ENCODE measurements at regions not wholly inside any gene's neighbourhood (a gene's known extent, or its start where the extent isn't known, plus 50 kb on each side); places are given as distances from the start of the nearest gene placed in this dataset.

DNA sequence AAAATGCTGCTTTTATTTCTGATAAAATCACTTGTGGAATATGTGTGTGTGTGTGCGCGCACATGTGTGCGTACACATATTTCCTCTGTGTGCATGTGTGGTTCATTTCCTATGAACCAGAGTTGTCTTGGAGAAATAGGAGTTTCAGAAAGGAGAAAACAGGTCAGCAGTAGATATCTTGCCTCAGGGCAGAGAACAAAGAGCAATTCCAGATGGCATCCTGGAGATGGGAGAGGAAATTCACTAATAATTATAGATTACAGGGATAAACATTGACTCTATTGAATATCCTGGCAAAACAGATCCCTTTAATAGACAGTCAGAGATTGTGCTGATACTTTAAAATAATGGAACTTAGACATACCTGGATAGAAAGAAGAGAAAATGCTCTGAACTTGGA lies 298.0 kb downstream of the TRIB2 start:
- no peak for DNase-seq (ENCODE audit: low read depth)

DNA sequence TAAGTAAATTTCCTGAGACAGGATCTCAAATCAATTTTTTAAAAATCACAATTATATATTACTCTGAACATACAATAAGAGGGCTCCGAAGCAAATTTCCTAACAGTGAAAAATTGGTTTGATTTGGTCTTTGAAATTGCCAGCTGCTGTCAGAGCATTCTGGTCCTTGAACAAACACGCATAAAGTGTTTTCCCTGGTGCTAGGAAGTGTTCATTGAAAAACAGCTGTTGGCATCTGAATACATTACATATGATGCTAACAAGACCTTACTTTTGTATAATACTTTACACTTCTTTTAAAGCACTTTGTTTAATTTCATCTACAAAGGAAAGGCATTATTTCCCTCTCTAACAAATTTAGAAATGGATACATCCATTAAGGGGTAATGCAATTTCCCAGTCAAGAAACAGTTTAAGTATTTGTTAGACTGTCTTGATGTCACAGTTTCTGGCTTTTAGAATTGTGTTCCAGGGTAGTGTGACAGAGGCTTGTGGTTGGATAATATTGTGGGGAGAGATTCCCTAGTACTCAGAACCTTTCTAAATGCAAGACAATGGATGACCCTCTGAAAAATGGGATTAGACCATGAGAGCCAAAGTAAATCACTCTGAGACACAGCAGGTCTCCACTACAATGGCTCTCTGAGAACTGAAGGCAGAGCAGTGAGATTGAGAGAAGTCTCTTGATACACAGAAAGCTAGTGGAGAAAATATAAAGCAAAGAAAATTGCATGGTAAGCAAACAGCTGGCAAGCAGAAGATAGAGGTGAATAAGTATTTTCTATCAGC lies 299.0 kb downstream of the TRIB2 start:
- DNase-seq (ENCODE audit: low read depth), result no peak

DNA sequence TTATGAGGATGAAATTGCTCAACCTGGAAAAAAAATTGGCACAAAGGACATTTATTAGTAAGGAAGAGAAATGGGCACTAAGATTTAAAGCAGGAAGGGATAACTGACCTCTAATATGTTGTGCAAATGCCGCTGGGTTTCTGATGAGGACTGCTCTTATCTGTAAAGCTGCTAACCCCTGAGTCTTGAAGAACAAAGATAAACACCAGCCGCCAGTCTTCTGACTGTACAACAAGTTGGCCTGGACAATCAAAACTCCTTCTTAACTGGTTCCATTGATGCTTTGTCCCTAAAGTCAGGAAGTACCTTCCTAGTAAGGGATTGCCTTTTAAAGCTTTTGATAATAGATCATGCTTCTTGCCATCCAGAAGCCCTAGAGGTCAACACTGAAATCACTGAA lies 301.8 kb downstream of the TRIB2 start:
- DNase-seq (ENCODE audit: low read depth), result no peak

DNA sequence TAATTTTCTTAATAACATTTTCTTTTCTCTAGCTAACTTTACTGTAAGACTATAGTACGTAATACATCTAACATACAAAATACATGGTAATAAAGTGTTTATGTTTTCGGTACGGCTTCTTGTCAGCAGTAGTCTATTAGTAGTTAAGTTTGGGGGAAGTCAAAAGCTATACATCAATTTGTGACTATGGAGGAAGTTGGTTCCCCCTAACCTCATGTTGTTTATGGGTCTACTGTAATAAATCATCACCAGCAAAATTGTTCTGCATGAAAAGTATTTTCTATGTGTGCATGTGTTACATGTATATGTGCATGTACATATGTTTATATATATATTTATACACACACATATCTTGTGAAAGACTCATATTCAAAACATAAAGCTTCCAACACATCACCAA lies 303.0 kb downstream of the TRIB2 start:
- DNase-seq (ENCODE audit: low read depth), result no peak

DNA sequence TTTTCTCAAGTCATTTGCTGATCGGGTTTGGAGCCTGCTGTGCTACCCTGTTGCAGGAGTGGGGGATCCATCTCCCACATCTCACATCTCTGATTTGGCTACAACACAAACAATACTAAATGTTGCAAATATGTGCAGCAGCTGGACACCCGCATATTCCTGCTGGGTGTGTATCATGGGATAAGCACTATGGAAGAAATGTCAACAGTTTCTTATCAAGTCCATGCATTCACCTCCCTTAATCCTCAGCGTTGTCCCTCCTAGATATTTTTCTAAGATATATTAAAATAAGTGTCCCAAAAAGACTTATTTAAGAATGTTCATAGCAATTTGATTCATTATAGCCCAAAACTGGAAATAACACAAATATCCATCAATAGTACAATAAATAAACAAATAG lies 303.7 kb downstream of the TRIB2 start:
- DNase-seq (ENCODE audit: low read depth), result no peak

DNA sequence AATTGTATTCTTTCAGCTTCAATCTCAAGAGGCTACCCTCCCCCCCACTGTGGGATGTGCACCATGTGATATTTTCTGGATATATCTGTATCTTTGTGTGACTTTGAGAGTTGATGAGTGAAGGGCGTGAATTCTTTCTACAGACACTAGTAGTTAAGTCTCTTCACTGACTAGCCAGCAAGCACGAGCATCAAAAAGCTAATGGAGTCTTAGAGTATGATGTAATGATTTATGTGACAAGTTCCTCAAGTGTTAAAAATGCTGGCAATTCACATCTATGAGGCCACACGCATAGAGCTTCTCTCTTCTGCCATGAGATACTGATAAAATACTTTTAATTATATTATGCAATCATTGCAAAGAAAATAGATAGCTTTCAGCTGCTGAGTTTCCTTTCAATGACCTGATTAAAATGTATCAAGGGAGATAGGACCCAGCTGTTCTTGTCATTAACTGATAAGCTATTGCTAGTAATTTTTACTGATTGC lies 304.8 kb downstream of the TRIB2 start:
- no peak for DNase-seq (ENCODE audit: low read depth)

DNA sequence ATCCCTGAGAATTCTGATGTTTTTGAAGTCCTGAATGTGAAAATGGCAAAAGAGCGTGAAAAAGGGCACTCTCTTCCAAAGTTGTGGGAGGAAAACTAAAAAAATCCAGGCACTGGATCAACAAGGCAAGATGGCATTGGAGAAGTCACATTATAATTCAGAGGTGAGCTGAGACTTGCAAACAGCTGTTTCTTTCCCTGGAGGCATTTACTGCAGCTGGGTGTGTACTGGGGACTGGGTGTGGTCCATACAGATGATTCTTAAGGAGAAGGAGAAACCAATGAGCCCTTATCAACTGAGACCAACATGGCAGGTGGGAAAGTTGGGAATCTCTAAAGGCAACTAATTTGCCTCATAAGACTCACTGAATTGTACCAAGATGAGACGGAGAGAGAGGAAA lies 313.9 kb downstream of the TRIB2 start:
- no peak for DNase-seq (ENCODE audit: low read depth)

DNA sequence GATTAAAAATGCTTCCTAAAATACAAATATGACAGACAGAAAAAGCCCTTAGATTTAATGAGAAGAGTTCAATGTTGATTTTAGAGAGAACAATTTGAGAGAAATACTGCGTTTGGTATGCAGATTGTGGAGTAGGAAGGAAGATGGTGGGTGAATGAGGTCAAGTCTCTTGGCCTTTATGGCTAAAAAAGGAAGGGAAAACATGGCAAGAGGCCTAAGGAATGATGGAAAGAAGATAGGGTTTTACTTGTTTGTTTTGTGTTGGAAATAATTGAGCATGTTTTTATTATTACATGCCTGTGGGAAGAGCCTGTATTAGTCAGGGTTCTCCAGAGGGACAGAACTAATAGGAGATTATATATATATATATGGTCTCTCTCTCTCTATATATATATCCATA lies 318.1 kb downstream of the TRIB2 start:
- peak; percentile 81 for DNase-seq (ENCODE audit: low read depth)

DNA sequence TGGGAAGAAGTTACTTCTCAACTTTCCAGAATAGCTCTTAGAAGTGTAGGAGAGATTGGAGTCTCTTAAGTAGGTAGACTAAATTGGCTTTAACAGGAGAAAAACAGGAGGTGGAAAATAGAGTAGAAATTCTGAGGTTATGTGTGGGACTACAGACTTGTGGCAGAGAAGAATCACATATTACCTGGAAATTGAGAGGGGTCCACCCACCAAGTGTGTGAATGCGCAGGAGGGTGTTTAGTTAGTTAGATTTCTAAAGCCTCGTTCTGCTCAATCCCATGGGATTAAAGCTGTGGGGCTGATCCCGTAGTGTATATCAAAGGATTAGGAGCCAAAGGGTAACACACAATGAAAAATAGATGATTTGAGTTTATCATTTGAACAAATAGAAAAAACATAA lies 319.1 kb downstream of the TRIB2 start:
- DNase-seq (ENCODE audit: low read depth), result no peak

DNA sequence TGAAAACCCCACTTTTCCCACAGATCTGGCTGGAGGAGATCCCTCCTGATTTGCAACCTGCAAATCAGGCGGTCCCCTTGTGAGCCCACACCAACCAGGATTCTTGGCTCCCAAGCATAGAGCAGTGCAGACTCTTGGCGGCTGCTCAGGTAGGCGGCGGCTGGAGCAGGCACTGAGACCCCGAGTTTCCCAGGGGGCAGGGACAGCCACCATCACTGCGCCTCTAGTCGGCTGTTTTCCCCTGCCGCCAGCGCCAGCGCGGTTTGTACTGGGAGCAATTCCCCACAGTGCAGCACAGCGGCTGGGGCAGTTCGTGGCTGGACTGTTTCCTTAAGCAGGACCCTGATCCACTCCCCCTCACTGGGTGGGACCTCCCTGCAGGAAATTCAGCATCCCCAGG lies 323.3 kb downstream of the TRIB2 start:
- DNase-seq (ENCODE audit: low read depth), result no peak

DNA sequence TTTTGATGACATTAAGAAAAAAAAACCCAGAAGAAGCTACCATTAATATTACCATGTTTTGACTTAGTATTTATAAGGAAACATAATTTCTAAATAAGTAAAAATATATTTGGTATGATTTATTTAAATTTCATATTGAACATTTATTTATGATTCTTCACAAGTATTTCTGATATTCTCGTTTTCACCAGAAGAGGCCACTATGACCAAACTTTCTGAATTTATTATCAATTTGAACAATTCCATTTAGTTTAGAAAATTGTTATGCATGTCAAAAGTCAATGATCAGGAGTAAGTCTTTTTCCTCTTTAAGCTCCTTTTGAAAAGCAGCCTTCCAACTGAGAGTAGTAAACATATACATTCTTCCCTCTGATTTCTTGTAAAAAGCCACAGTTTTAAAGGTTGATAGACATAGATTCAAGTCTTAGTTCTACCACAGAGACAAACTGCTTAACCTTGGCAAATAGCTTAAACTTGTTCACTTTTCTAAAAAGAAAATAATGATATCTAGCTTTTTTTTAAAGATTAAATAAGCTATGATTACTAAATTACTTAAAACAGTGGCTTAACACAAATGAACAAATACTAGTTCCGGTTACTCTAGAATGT lies 329.9 kb downstream of the TRIB2 start:
- peak; percentile 10 for DNase-seq (ENCODE audit: low read depth)

DNA sequence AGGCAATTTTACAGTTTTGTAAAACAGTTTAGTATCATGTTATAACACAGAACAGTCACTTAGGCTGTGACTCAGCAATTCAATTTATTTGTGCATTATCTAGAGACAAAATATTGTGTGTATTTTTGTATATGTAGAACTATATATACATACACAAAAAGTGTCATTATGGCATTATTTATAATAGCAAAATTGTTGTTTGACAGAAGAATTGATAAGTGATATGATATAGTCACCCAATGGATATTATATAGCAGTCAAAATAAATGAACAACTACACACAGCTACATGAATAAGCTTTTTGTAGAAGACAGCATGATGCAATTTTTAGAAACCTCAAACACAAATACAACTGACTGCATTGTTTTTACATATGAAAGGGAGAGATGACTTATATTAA lies 334.0 kb downstream of the TRIB2 start:
- peak; percentile 3 for DNase-seq (ENCODE audit: low read depth)

DNA sequence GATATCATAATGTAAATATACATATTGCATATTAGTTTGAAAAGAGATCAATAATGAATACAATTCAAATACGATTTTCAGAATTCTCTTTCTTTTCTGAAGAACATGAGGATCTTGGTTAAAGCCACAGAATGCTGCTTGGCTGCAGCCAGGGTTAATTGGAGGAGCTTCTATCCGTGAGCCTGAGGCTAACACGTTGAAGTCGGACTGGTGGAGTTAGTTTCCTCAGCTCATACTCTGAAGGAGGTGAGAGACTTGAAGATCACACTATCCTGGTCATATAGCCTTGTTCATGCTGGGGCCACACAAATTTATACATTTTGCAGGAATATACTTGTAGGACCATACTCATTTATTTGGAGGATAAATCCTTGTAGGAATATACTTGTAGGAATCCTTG lies 335.8 kb downstream of the TRIB2 start:
- DNase-seq (ENCODE audit: low read depth), result no peak

DNA sequence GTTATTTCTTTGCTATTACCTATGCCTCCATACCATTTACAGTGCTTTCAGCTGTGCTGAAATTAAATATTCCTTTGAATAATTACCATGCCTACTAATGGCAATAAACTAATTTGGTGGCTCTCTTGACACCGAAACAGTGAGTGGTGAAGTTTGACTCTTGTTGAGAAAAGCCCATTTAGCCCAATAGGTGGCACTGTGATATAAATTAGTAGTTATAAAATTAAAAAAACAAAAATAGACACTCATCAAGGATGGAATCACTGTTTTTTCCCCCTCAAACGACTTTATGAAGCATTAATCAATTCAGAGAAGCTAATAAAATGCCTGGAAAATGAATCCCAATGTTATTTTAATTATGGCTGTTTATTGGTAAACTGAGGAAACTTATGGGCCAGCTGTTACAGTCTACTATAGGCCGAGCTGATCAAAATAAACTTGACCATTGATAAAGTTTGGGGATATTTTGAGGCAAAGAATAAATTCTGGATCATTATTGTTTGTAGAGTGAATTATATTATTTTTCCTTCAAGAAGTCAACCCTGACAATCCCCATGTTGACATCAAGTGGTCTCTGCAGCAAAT lies 339.6 kb downstream of the TRIB2 start:
- DNase-seq (ENCODE audit: low read depth), result peak; percentile 12

DNA sequence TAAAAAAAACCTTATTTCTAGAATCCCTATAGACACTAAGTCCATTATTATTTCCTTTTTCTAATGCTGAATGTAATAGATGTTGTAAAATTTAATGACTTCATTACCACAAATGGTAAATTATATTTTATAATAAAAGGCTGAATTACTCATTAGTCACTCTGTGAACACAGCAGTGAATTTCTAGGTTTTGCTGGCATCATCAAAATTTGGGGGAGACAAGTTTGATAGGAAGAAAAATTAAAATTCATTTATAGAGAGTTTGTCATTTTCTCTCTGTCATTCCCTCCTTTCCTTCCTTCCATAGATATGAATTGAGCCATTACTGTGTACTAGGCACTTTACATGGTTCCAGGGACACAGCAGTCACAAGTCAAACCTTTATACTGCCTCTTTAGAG lies 340.9 kb downstream of the TRIB2 start:
- DNase-seq (ENCODE audit: low read depth), result no peak

DNA sequence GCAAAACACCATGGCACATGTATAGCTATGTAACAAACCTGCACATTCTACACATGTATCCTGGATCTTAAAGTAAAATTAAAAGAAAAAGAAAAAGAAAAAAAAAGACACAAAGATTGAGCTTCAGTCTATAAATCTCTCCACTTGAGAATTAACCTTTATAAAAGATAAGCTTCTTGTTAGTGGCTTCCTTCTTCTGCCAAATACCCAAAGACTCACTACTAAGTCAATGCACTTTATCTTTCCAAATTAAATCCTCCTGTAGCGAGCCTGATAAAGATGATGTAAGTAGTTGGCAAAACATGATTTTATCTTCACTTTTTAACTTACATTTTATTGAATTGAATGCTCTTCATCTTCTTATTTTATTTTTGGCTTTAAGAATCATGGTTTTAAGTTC lies 349.9 kb downstream of the TRIB2 start:
- DNase-seq (ENCODE audit: low read depth), result no peak

DNA sequence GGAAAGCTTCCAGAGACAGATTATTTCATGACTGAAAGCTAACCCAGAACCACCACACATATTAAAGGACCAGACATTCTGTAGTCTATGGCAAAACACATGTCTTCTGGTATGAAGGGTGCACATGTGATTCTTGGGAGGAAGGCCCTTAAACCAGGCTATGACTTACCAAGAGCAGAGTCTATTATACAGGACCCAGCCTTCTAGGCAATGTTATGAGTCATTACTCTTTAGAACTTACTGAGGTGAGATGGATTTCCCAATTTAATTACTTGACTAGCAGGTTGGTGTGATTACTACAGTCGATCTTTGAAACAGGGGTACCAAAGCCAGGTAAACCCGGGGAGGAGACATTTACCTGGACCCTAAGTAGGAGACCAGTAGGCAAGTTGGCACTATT lies 350.8 kb downstream of the TRIB2 start:
- no peak for DNase-seq (ENCODE audit: low read depth)

DNA sequence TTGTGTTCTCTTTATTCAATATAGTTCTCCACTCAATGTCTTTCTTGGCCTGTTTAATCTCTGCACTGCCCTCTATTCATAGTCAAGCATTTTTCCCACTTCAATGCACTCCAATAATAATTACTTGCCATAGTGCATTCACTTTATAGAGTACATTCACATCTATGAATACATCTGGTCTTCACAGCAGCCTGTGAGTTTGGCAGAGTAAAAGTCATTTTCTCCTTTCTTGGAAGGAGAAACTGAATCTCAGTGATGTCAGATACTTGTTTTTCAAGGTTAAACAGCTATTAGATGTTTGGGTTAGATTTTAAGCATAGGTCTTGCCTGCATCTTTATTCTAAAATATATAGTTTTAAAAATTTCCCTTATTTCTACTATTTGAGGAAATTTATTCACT lies 373.2 kb downstream of the TRIB2 start:
- DNase-seq (ENCODE audit: low read depth), result no peak

DNA sequence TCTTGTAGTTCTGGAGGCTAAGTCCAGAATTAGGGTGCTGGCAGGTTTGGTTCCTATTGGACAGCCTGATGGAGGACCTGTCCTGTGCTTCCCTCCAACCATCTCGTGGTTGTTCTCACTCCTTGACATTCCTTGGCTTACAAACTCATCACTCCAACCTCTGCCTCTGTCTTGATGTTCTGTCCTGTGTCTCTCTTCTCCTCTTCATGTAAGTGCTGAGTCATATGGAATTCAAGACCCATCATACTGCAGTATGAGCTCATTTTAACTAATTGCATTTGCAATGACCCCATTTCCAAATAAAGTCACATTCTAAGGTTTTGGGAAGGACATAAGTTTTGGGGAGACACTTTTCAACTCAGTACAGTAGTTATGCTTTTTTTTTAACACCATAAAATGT lies 374.7 kb downstream of the TRIB2 start:
- peak; percentile 1 for DNase-seq (ENCODE audit: low read depth)

DNA sequence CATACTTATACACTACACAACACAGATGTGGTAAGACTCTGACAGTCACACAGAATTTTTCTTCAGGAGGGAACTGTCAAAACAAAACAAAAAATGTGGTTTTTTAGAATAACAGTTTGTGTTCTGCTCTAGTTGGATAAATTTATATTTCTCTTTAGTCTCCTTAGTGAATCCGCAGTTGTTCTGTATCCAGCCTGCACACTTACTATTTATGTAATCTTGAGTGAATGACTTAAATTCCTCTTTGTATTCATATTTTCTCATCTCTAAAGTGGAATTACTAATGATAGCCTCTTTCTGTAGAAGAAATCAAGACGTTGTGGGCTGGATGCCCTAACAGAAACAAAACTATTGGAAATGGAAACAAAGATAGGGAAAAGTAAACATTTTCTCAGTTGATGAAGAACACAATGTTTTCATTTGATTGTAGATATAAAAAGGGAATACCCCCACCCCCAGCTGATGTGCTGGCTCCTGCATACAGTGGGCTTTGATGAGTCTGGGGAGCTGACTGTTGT lies 375.2 kb downstream of the TRIB2 start:
- DNase-seq (ENCODE audit: low read depth), result no peak

DNA sequence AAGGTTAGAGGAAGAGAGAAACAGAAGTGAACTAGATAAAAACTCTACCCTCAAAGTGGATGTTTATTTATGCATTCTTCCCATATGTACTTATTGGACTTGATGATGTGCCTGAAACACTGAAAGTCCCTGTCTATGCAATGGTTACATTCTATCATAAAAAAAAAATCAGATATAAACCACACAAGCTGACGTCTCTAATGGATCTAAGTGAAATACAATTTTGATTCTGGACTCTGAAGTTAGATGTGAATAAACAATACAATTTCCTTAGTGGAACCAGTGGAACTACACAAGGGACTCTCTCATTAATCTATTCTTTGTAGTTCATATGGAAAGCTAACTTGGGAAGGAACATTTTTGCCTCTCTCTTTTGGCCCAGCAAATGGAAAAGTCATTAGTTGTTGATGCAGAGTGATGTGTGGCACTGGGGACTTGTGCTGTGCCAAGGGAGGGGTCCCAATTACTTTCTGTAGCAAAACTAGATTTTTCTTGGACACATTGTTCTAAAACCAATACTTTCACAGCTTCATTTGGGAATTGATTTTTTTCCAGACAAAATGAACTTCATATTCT lies 376.8 kb downstream of the TRIB2 start:
- DNase-seq (ENCODE audit: low read depth), result no peak

DNA sequence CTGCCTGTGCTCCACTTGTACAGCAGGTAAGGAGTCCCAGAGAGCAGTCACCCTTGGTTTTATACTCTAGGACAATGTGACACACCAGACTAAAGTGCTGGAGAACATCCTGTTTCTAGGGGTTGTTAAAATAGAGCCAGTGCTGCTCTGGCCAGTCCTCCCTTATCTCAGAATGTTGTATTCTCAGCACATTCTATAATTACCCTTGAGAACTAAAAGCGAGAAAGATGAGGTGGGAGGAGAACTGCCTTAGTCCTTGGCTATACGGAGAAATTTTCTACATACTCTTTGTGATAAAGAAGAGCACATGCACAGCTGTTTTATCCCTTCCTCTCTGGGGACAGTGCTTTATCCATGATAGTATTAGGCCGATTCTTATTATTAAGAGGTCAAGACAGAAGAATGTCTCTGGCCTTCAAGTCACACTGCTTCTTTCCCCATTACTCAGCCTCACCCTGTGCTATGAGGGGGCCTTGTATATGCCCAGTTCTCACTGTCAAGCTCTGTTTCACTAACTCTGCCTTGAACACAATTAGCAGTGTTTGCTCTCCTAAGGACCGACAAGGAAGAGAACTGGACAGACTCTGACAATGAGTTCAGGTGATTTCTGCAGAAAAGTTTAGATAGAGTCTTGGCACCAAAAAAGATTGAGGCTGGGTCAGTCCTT lies 385.8 kb downstream of the TRIB2 start:
- DNase-seq (ENCODE audit: low read depth), result no peak
